SK-N-MC (cell line): ENCODE measurements at regions not wholly inside any gene's neighbourhood (a gene's known extent, or its start where the extent isn't known, plus 50 kb on each side); places are given as distances from the start of the nearest gene placed in this dataset.

Source experiments
- DNase-seq: peaks from one replicate; pipeline ENCODE4 v3.0.0-alpha.2; 2011; ENCODE audit warnings: low read depth, low spot score
- H3K27ac ChIP-seq: fragments of 200-600 bp; sonication (generic); 2 replicates; pipeline ENCODE4 v1.5.1; 2016; ENCODE audit warnings: mixed run types
- H3K36me3 ChIP-seq: fragments of 200-600 bp; sonication (generic); 2 replicates; pipeline ENCODE4 v1.6.1; 2017; ENCODE audit warnings: antibody characterized with exemption, low read length, mixed read lengths; ENCODE audit not compliant: insufficient read depth
- H3K4me3 ChIP-seq: fragments of 200-600 bp; sonication (generic); 2 replicates; pipeline ENCODE4 v1.5.1; 2016
- H3K9ac ChIP-seq: fragments of 200-600 bp; sonication (generic); 2 replicates; pipeline ENCODE4 v1.8.0; 2017; ENCODE audit warnings: mixed run types, mixed read lengths; ENCODE audit not compliant: insufficient read length
- H3K9me3 ChIP-seq: fragments of 200-600 bp; sonication (generic); 2 replicates; pipeline ENCODE4 v1.6.1; 2017; ENCODE audit warnings: low read depth, mild to moderate bottlenecking, antibody characterized with exemption, low read length, moderate library complexity, mixed read lengths
- EZH2 ChIP-seq: fragments of 200-600 bp; sonication (generic); IDR thresholded peaks from one replicate; pipeline ENCODE4 v1.6.1; 2017; ENCODE audit warnings: antibody characterized with exemption
- FOXP2 ChIP-seq: optimal IDR thresholded peaks from 2 replicates; pipeline ENCODE3; 2011; ENCODE audit warnings: mild to moderate bottlenecking, moderate library complexity; ENCODE audit not compliant: insufficient read depth; ENCODE audit errors: extremely low read length, control extremely low read depth
- POLR2AphosphoS5 ChIP-seq: IDR thresholded peaks from 2 replicates; pipeline ENCODE4 v1.6.1; 2012; ENCODE audit warnings: mild to moderate bottlenecking, low read depth, low read length, borderline replicate concordance

GRCh38 chr6:56396435-56396834 lies 149.1 kb upstream of the COL21A1 start:
- Histone ChIP-seq H3K9me3 (no peaks in the 10 kb centered on the region), H3K4me3 (no peak overlapping the region), H3K9ac (no peak overlapping the region), H3K36me3 (no peaks in the 10 kb centered on the region), H3K27ac (no peak overlapping the region)
- DNase-seq = no peak
- no peak for TF ChIP-seq POLR2AphosphoS5
- TF ChIP-seq EZH2 = no peak
- no peak for TF ChIP-seq FOXP2

GRCh38 chr6:56393615-56394612 lies 146.5 kb upstream of the COL21A1 start:
- TF ChIP-seq FOXP2 (no peak), POLR2AphosphoS5 (no peak), EZH2 (no peak)
- no peaks in the 10 kb centered on the region; the same call in 1 of the 2 replicates for H3K9me3 ChIP-seq
- H3K9ac ChIP-seq = no peak overlapping the region
- no peaks in the 10 kb centered on the region for H3K36me3 ChIP-seq
- no peak overlapping the region for H3K27ac ChIP-seq
- H3K4me3 ChIP-seq = no peak overlapping the region
- no peak for DNase-seq

GRCh38 chr6:56388415-56388755 lies 141.0 kb upstream of the COL21A1 start:
- Histone ChIP-seq H3K27ac (no peak overlapping the region), H3K4me3 (no peak overlapping the region), H3K9ac (no peak overlapping the region), H3K36me3 (no peaks in the 10 kb centered on the region), H3K9me3 (no peaks in the 10 kb centered on the region; the same call in 1 of the 2 replicates)
- no peak for TF ChIP-seq POLR2AphosphoS5
- TF ChIP-seq EZH2 = no peak
- TF ChIP-seq FOXP2 = no peak
- no peak for DNase-seq

GRCh38 chr6:56387621-56388414 lies 140.4 kb upstream of the COL21A1 start:
- TF ChIP-seq EZH2 (no peak), POLR2AphosphoS5 (no peak), FOXP2 (no peak)
- Histone ChIP-seq H3K27ac (no peak overlapping the region), H3K36me3 (no peaks in the 10 kb centered on the region), H3K4me3 (no peak overlapping the region), H3K9me3 (no peaks in the 10 kb centered on the region; the same call in 1 of the 2 replicates), H3K9ac (no peak overlapping the region)
- DNase-seq = no peak

- no peaks in the 10 kb centered on the region for H3K36me3 ChIP-seq
- H3K4me3 ChIP-seq = no peak overlapping the region
- DNase-seq = no peak
- no peak overlapping the region for H3K27ac ChIP-seq
- no peaks in the 10 kb centered on the region; the same call in 1 of the 2 replicates for H3K9me3 ChIP-seq
- TF ChIP-seq EZH2 (no peak), FOXP2 (no peak), POLR2AphosphoS5 (no peak)
- no peak overlapping the region for H3K9ac ChIP-seq
Observed at GRCh38 chr6:56386717-56387116, 139.3 kb upstream of the COL21A1 start.

GRCh38 chr6:56385981-56386593 lies 138.7 kb upstream of the COL21A1 start:
- no peak for DNase-seq
- Histone ChIP-seq H3K4me3 (no peak overlapping the region), H3K9ac (no peak overlapping the region), H3K9me3 (no peaks in the 10 kb centered on the region; the same call in 1 of the 2 replicates), H3K27ac (no peak overlapping the region), H3K36me3 (no peaks in the 10 kb centered on the region)
- TF ChIP-seq EZH2 (no peak), FOXP2 (no peak), POLR2AphosphoS5 (no peak)

- H3K9ac ChIP-seq = no peak overlapping the region
- TF ChIP-seq FOXP2 = no peak
- no peak for TF ChIP-seq EZH2
- no peak for TF ChIP-seq POLR2AphosphoS5
- H3K4me3 ChIP-seq = no peak overlapping the region
- no peak for DNase-seq
- H3K36me3 ChIP-seq = no peaks in the 10 kb centered on the region
- no peak overlapping the region for H3K27ac ChIP-seq
- no peaks in the 10 kb centered on the region for H3K9me3 ChIP-seq
Observed at GRCh38 chr6:56383160-56383559, 135.8 kb upstream of the COL21A1 start.

GRCh38 chr6:56382416-56382940 lies 135.1 kb upstream of the COL21A1 start:
- no peaks in the 10 kb centered on the region for H3K36me3 ChIP-seq
- TF ChIP-seq POLR2AphosphoS5 (no peak), EZH2 (no peak), FOXP2 (no peak)
- H3K9me3 ChIP-seq = no peaks in the 10 kb centered on the region
- DNase-seq = no peak
- no peak overlapping the region for H3K9ac ChIP-seq
- no peak overlapping the region for H3K27ac ChIP-seq
- H3K4me3 ChIP-seq = no peak overlapping the region
